ENCODE measurements at regions not wholly inside any gene's neighbourhood (a gene's known extent, or its start where the extent isn't known, plus 50 kb on each side); places are given as distances from the start of the nearest gene placed in this dataset.

GRCh38 chr5:10031817-10032216 is 217.9 kb downstream of the ATPSCKMT start:
- TF ChIP-seq GATA3 (IDR thresholded peaks at IDR 0.05; ENCODE audit: low read depth, low read length) (no peak), GATA2 (IDR thresholded peaks at IDR 0.05; ENCODE audit: low read depth, low read length) (no peak)

All from SH-SY5Y (cell line).